Psoas muscle (tissue), 7 donors: ENCODE measurements at regions not wholly inside any gene's neighbourhood (a gene's known extent, or its start where the extent isn't known, plus 50 kb on each side); places are given as distances from the start of the nearest gene placed in this dataset.
A peak's percentile ranks its signal among the peaks of the same experiment; 100 is the strongest.

ENCODE experiments used
- ATAC-seq, 4 donors: fragments of 200-7000 bp; cut with Tn5 transposase; one replicate each; pipeline ENCODE4 v1.9.1; 2020; ENCODE audit warnings: moderate library complexity in 3 of 4, mild to moderate bottlenecking in 2 of 4
- DNase-seq, 2 donors: peaks; one replicate each; pipeline ENCODE4 v3.0.0-alpha.2; 2020
- H3K27ac ChIP-seq: fragments of 200-600 bp; one replicate; pipeline ENCODE4 v1.8.0; 2022
- H3K27me3 ChIP-seq, 3 donors: fragments of 200-600 bp in 1 of 3; one replicate each; pipeline versions ENCODE4 v1.6.1 to v1.8.0; 2013 to 2022; ENCODE audit warnings: low read length in 2 of 3, mild to moderate bottlenecking in 2 of 3, moderate library complexity in 1 of 3; ENCODE audit not compliant: insufficient read depth in 3 of 3
- H3K36me3 ChIP-seq, 2 donors: fragments of 200-600 bp in 1 of 2; one replicate each; pipeline versions ENCODE4 v1.6.1 to v1.8.0; 2013 to 2022; ENCODE audit warnings: low read depth in 1 of 2, mild to moderate bottlenecking in 1 of 2, moderate library complexity in 1 of 2; ENCODE audit not compliant: insufficient read depth in 1 of 2
- H3K4me1 ChIP-seq: fragments of 200-600 bp; one replicate; pipeline ENCODE4 v1.8.0; 2022
- H3K4me3 ChIP-seq: fragments of 200-600 bp; one replicate; pipeline ENCODE4 v1.8.0; 2022; ENCODE audit warnings: mild to moderate bottlenecking
- H3K9me3 ChIP-seq: fragments of 200-600 bp; one replicate; pipeline ENCODE4 v1.8.0; 2022
- CTCF ChIP-seq: fragments of 200-600 bp; IDR thresholded peaks from one replicate; pipeline ENCODE4 v1.8.0; 2022; ENCODE audit warnings: antibody characterized with exemption
- WGBS, 3 donors: extraction: QIAGEN DNeasy Blood & Tissue Kit; methylation state at CpG; one replicate each; pipeline versions ENCODE4 v1.1.6 to v1.1.7; 2013; 5-methylcytosine and 5-hydroxymethylcytosine counted together
- intact Hi-C, 2 donors: fragments of 100-400 bp; cut with DNase I; formaldehyde crosslinking; loops; one replicate each; pipeline versions ENCODE4 v1.11.0 to v1.14.2; 2022
- donor health status: healthy with polysubstance abuse.
- donor health status: DM: no; HTN: no; CAD: no; lungs with moderate emphysema.
- donor health status: Bipolar disorder and iron deficiency.
- donor health status: healthy.
- donor health status: DM: yes; HTN: yes; CAD: no.
- donor health status: DM: no; HTN: no; CAD: no.
- donor health status: DM: yes; HTN: yes; CAD: no.

GRCh38 chr5:8340261-8340660 is 471.3 kb downstream of the MTRR start:
- no peaks in the 10 kb centered on the region for H3K36me3 ChIP-seq
- intact Hi-C loops, result no loop called here
- H3K4me1 ChIP-seq, result no peaks in the 10 kb centered on the region
- DNase-seq (no peak), ATAC-seq (no peak)
- WGBS, 3 donors, result 68 to 80% (median 74%) methylated on average over 3 of the region's 3 CpGs
- H3K27ac ChIP-seq, result no peak overlapping the region
- no peak overlapping the region for H3K4me3 ChIP-seq
- TF ChIP-seq CTCF, result no peak
- H3K27me3 ChIP-seq, result no peaks in the 10 kb centered on the region
- no peaks in the 10 kb centered on the region for H3K9me3 ChIP-seq

GRCh38 chr5:8340739-8341344 is 471.9 kb downstream of the MTRR start:
- 47 to 58% (median 50%) methylated on average over 1 of the region's 1 CpG for WGBS, 3 donors
- Histone ChIP-seq H3K4me3 (no peak overlapping the region), H3K9me3 (no peaks in the 10 kb centered on the region), H3K4me1 (no peaks in the 10 kb centered on the region), H3K36me3 (no peaks in the 10 kb centered on the region), H3K27ac (no peak overlapping the region), H3K27me3 (no peaks in the 10 kb centered on the region)
- intact Hi-C loops, result no loop called here
- ATAC-seq (no peak), DNase-seq (no peak)
- TF ChIP-seq CTCF, result peak; percentile 31

- intact Hi-C loops, result no loop called here
- Histone ChIP-seq H3K4me3 (no peak overlapping the region), H3K9me3 (no peaks in the 10 kb centered on the region), H3K27ac (no peak overlapping the region), H3K4me1 (no peaks in the 10 kb centered on the region), H3K27me3 (no peaks in the 10 kb centered on the region), H3K36me3 (no peaks in the 10 kb centered on the region)
- WGBS, 3 donors, result 48 to 71% (median 55%) methylated on average over 4 of the region's 4 CpGs
- ATAC-seq, result no peak
- TF ChIP-seq CTCF, result no peak
- no peak for DNase-seq
Observed at GRCh38 chr5:8341406-8341805, 472.5 kb downstream of the MTRR start.

GRCh38 chr5:8347984-8348383 is 479.0 kb downstream of the MTRR start:
- Histone ChIP-seq H3K27ac (no peak overlapping the region), H3K4me3 (no peak overlapping the region), H3K4me1 (no peaks in the 10 kb centered on the region), H3K9me3 (no peaks in the 10 kb centered on the region), H3K27me3 (no peaks in the 10 kb centered on the region), H3K36me3 (no peaks in the 10 kb centered on the region)
- DNase-seq, result no peak
- intact Hi-C loops, result no loop called here
- no peak for TF ChIP-seq CTCF
- no peak for ATAC-seq
- 52 to 69% (median 64%) methylated on average over 1 of the region's 1 CpG for WGBS, 3 donors

- Histone ChIP-seq H3K4me3 (no peak overlapping the region), H3K27ac (no peak overlapping the region), H3K9me3 (no peaks in the 10 kb centered on the region), H3K27me3 (no peaks in the 10 kb centered on the region), H3K4me1 (no peaks in the 10 kb centered on the region), H3K36me3 (no peaks in the 10 kb centered on the region)
- TF ChIP-seq CTCF, result no peak
- intact Hi-C loops, result no loop called here
- DNase-seq (no peak), ATAC-seq (no peak)
- 64 to 74% (median 65%) methylated on average over 1 of the region's 1 CpG for WGBS, 3 donors
Observed at GRCh38 chr5:8349855-8350254, 480.9 kb downstream of the MTRR start.
